HK-2 (cell line): ENCODE measurements at regions not wholly inside any gene's neighbourhood (a gene's known extent, or its start where the extent isn't known, plus 50 kb on each side); places are given as distances from the start of the nearest gene placed in this dataset.
"Not testable (repeated sequence)": the region's sequence is repeated elsewhere in the genome, so short reads cannot be mapped to it uniquely, and the experiment has no call there.

Source experiments
- DNase-seq: peaks from one replicate; pipeline ENCODE4 v3.0.0-alpha.2; 2018; ENCODE audit not compliant: unreplicated experiment

DNA sequence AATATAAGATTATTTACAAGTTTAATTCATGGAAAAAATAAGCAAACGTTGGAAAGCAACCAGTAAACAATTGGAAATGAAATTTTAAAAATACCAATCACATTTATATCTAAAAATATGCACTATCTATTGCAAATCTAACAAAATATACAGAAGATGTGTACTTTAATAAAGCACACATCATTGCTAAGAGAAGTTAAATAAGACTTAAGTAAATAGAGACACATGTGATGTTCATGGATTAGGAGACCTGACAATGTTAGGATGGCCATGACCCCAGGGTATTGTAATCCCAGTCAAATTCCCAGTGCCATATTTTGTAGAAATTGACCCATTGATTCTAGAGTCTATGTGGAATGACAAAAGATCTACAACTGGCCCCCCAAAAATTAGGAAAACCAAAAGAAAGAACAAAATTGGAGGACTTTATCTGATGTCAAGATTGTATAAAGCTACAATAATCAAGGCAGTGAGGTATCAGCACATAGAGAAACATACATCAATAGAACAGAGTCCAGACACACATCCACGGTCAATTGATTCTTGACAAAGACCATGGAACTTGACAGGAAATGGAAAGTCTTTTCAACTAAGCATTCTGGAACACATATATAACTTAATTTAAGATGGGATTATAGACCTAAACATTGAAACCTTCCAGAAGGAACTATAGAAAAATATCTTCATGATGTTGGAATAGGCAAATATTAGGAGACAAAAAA is 90.8 kb upstream of the USP29 start:
- no peak for DNase-seq

DNA sequence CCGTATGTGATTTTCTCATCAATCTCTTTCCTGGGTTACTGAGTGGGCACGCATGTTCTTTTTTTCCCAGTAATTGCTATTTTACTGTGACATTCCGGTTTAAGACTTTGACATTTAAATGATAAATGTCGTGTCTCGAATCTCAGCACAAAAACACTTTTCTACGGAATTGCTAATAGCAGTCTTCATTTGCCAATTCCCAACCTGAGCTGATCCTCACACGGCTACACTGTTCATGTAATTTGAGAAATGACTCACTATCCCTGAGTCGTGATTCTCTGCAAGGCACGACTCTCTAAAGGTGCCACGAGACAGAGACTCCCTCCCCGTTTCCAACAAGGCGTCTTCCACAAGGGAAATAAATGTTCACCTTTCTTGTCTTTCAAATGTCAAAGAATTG is 88.7 kb upstream of the USP29 start:
- DNase-seq: no peak

DNA sequence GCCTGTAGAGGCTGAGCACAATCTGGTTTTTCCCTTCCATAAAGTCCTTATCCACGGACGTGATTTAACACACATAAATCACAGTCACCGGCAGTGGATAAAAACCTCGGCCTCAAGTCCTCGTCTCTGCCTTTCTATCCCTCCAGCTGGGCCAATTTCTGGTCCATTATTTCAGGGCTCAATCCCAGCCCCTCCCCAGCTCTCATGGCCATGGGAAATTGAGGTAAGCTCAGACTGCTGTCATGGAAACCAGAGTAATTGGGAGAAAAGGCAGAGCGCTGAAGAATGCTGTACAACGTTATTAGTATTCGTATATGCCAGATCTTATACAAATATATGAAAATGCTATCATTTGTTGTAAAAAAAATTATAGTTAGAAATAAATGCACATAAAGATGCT is 86.2 kb upstream of the USP29 start:
- DNase-seq: no peak

DNA sequence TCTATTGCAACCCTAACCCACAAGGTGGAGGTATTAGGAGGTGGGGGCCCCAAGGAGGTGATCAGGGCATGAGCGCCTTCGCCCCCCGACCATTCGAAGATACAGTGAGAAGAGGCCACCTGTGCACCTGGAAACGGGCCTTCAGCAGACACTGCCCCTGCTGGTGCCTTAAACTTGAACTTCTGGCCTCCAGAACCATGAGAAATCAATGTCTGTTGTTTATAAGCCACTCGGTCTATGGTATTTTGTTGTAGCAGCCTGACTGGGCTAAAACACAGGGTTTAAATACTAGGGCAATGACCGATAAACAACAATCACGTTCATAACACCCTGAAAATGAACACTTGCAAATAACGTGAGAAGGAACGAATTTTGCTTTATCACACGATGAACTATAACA is 85.2 kb upstream of the USP29 start:
- no peak for DNase-seq

DNA sequence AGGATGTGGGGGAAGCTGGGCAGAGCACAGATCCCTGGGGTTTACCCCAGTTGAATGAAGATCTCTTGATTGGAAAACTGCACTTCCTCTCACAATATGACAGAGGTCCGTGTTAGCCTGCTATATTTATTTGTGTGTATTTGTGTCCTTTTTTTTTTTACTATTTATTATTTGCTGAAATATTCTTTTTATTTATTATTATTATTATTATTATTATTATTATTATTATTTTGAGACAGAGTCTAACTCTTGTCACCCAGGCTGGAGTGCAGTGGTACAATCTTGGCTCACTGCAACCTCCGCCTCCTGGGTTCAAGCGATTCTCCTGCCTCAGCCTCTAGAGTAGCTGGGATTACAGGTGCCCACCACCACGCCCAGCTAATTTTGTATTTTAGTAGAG is 84.0 kb upstream of the USP29 start:
- DNase-seq: not testable (repeated sequence)

DNA sequence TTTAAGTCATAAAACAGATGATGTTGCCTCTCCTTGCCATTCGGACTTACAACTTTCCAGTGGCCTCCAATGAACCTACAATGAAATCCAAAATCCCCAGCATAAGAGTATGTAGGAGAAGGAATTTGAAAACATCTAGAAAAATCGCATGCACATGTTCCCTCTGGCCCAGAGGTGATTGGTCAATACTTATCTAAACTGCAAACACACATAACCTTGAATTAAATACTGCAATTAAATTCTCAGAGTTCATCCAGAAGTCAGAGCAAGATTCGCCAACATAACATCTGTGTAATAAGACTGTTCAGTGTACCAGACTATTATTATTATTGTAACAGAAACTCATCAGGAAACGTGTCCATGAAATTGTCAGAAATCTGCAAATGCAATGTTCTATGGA is 82.2 kb upstream of the USP29 start:
- no peak for DNase-seq

DNA sequence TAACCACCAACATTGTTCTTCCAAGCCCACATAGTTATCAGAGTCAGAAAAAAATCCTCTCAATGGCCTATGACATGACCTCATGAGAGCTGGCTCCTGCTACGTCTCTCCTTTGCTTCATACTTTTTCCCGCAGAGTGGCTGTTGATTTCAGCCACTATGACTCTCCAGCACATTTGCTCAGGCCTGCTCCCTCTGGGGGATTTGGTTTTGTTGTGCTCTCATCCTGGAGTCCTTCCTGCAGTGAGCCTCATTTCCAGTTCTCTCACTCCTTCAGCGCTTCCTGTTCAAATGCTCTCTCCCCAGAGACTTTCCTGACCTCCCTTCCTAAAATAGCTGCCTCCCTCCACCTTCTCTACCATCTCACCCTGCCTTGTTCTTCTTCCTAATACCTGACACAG is 72.0 kb upstream of the USP29 start:
- DNase-seq: no peak

DNA sequence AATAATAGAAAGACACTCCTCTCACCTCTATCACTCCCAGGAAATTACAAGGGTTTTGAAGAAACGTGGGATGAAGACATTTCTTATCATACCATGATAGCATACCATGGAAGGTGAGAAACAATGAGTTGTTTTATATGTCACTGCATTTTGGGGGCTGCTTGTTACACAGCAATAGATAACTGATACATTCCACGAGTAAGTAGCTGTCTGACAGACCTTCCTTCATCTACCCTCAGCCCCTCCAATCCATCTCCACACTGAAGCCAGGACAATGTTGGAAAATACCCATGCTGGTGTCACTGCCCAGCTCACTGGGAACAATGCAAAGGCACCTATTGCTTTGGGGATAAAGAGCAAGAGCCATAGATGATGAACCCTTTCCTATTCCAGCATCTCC is 68.9 kb upstream of the USP29 start:
- no peak for DNase-seq

DNA sequence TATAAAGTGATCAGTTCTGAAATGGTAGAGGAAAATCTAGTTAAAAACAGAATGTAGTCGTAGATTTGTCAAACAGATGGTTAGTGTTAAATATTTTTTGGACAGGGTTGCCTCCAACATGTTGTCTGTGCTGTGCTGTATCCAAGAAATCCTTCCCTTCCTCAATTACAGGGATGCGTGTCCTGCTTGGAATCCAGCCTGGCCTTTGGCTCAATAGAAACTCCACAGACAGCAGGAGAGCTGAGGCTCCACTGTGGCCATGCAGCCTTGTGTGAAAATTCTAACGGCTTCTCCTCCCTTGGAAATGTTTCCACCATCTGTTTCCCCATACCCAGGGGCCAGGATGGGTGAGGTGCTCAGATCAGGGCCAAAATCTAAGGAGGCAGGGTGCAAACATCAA is 67.7 kb upstream of the USP29 start:
- no peak for DNase-seq

DNA sequence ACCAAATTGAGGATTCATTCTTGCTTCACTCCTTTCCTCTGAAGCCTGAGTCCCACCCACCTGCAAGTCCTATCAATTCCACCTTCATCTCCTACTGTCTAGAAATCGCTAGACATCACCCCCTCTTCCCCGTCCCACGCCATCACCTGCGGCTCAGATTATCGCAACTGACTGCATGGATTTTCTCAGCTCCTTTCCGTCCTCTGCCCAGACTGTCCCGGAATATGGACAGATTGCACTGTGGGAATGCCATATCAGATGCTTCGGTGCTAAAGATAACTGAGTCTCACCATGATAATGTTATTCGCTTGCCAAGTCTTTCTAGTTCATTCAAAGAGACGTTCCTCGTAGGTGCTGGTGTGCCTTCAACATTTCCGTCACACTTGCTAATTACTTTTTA is 66.4 kb upstream of the USP29 start:
- DNase-seq: no peak

DNA sequence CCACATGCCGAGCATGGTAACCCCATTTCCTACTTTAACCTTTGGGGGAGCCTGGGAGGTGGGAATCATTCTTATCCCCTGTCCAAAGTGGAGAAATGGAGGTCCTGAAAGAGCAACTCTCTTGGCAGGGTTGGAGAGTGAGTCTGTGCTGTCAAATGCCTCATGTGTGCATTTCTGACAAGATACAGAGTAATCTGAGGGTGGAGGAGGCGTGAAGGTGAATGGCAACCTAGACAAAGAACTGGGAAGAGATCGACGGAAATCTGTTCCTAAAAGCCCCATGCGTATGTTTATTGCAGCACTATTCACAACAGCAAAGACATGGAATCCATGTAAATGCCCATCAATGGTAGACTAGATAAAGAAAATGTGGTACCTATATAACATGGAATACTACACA is 63.8 kb upstream of the USP29 start:
- no peak for DNase-seq

DNA sequence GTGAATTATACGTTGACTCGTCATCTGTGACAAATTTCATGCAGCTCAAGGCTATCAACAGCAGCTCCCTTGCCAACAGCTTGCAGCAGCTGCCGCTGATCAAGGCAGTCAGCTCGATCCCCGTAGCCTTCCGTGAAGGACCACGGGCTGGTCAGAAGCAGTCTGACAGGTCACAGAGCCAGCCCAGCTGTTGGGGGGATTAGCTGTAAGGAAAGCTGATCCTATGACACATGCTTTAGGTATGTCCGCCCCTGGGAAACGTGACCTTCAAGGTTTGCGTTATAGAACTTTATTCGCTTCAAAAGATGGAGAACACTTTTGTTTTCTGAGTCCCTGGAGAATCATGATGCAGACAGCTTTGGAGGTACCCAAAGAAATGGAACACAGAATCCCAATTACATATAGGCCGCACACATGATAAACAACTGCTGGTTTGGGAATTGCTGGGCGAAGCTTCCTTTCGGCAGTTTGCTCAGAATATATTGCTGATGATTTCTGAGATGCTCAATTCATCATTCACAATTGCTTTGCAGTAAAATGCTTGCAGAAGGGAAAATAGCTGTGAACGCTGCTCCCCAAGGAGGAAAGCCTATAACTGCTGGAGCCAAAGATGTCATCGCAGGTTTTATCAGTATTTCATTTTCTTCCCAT is 62.6 kb upstream of the USP29 start:
- DNase-seq: peak; percentile 2

DNA sequence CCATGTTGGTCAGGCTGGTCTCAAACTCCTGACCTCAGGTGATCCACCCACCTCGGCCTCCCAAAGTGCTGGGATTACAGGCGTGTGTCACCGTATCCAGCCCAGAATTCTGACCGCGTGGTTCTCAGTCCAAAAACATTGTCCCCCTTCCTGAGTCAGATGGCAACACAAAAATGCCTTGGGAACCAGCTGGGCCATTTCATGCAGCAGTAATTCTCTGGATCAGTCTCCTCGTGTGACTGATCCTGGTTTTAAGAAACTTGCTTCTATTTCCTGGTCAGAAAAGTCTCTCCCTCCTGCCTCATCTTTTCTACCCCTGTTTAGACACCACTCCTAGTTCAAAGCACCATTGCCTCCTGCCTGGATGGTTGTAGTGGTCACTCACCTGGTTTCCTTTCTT is 60.9 kb upstream of the USP29 start:
- no peak for DNase-seq

DNA sequence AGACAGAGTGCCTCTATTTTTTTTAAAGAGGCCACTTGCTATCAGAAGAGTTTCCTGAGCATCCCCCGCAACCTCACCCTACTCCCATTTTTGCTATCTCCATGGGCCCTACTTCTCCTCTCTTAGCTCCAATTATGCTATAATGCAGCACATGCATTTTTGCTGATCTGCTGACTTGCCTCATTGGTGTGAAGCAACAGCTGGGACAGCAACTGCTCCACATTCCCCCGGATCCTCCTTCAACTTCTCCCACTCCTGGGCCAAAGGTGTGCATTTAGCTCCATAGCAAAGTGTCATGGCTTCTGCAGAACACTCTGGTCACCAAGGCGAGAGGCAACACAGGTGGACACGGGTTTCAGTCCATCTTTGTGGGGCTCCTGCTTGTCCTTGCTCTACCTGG is 56.7 kb upstream of the USP29 start:
- DNase-seq: no peak

DNA sequence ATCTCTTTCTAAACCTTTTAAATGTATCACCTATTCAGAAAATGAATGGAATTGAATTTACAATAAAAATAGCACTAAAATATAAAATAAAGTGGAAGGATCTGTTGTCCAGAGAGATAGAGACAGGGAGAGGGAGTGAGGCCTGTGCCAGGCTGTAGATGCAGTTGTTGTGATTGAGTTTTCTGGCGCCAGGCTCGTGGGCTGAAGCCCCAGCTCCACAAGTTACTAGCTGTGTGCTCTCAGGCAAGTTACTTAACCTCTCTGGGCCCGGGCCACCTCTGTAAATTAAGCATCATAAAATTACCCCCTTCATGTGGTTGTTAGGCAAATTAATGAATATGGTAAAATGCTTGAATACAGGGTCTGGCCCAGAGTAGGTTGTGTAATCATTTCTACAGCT is 52.3 kb upstream of the USP29 start:
- no peak for DNase-seq

DNA sequence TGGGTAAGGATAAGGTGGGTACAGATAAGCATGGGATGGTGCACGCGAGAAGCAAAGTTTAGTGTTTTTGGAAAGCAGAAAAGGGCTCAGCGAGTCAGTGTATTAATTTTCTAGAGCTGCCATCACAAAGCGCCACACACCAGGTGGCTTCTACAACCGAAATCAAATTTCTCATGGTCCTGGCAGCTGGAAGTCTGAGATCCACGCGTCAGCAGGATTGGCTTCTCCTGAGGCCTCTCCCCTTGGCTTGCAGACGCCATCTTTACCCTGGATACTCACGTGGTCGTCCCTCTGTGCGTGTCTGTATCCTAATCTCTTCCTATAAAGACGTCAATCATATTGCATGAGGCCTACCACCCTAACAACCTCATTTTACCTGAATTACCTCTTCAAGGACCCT is 51.5 kb upstream of the USP29 start:
- DNase-seq: no peak

DNA sequence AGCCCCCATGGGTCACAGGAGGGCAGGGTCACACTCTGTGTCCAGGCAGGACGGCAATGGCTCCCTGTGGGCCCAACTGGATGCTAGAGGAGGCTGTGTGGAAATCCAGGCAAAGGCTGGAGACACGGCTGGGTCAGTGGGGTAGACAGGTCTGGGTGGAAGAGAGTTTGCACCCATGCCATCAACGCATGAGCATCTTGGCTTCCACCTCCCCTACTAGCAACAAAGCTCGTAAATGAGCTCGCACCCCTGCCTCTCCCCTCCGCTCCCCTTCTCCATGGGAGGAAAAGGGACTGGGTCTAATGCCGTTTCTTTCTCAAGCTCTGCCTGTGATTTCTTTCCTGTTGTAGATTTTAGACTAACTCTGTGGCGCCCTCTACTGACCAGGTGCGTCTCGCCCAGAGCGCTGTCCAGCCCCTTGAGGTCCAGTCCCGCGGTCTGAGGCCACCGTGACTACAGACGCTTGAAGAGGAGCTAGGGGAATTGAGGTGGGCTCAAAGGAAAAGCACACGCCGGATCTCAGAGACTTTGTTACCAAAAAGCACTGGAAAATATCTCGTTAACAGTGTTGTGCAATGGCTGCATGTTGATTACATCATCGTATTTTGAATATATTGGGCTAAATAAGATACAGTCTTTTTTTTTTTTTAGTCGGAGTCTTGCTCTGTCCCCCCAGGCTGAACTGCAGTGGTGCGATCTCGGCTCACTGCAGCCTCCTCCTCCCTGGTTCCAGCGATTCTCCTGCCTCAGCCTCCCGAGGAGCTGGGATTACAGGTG is 50.7 kb upstream of the USP29 start:
- DNase-seq: peak; percentile 18
